IgD-negative memory B cell (primary cell): ENCODE measurements at regions not wholly inside any gene's neighbourhood (a gene's known extent, or its start where the extent isn't known, plus 50 kb on each side); places are given as distances from the start of the nearest gene placed in this dataset.

ENCODE experiments used
- H3K27ac Mint-ChIP-seq, 3 donors: one replicate each; pipeline ENCODE4 v1.8.0; 2020 to 2022; ENCODE audit warnings: mild to moderate bottlenecking in 3 of 3, mixed read lengths in 3 of 3, moderate library complexity in 1 of 3
- H3K27me3 Mint-ChIP-seq: one replicate; pipeline ENCODE4 v1.8.0; 2021; ENCODE audit warnings: mixed read lengths
- H3K36me3 Mint-ChIP-seq: one replicate; pipeline ENCODE4 v1.8.0; 2020; ENCODE audit warnings: mild to moderate bottlenecking, mixed read lengths
- H3K4me1 Mint-ChIP-seq, 3 donors: one replicate each; pipeline ENCODE4 v1.8.0; 2020 to 2022; ENCODE audit warnings: mixed read lengths in 3 of 3, mild to moderate bottlenecking in 1 of 3
- H3K4me3 Mint-ChIP-seq, 4 donors: one replicate each; pipeline ENCODE4 v1.8.0; 2020 to 2022; ENCODE audit warnings: mild to moderate bottlenecking in 4 of 4, mixed read lengths in 4 of 4, moderate library complexity in 3 of 4
- H3K9me3 Mint-ChIP-seq, 3 donors: one replicate each; pipeline ENCODE4 v1.8.0; 2020 to 2021; ENCODE audit warnings: mixed read lengths in 3 of 3, mild to moderate bottlenecking in 1 of 3

- no peak overlapping the region for H3K4me3 Mint-ChIP-seq
- H3K9me3 Mint-ChIP-seq, result no peaks in the 10 kb centered on the region
- no peak overlapping the region for H3K27ac Mint-ChIP-seq
- H3K4me1 Mint-ChIP-seq, result no peaks in the 10 kb centered on the region
- no peaks in the 10 kb centered on the region for H3K36me3 Mint-ChIP-seq
- H3K27me3 Mint-ChIP-seq, result peaks cover 2% of the 10 kb centered on the region
Measured at GRCh38 chr2:129320288-129320687, 659.2 kb upstream of the RAB6C start.

GRCh38 chr2:129324349-129324748 is 655.1 kb upstream of the RAB6C start:
- no peaks in the 10 kb centered on the region for H3K4me1 Mint-ChIP-seq
- peaks cover 0 to 5% (median under 1%) of the 10 kb centered on the region in 3 donors for H3K9me3 Mint-ChIP-seq
- H3K27me3 Mint-ChIP-seq, result peaks cover 1% of the 10 kb centered on the region
- no peak overlapping the region for H3K27ac Mint-ChIP-seq
- no peaks in the 10 kb centered on the region for H3K36me3 Mint-ChIP-seq
- H3K4me3 Mint-ChIP-seq, result no peak overlapping the region

- peaks cover 1% of the 10 kb centered on the region for H3K27me3 Mint-ChIP-seq
- no peak overlapping the region for H3K27ac Mint-ChIP-seq
- H3K9me3 Mint-ChIP-seq, result peaks cover 0 to 6% (median 1%) of the 10 kb centered on the region in 3 donors
- H3K36me3 Mint-ChIP-seq, result no peaks in the 10 kb centered on the region
- no peaks in the 10 kb centered on the region for H3K4me1 Mint-ChIP-seq
- no peak overlapping the region for H3K4me3 Mint-ChIP-seq
Measured at GRCh38 chr2:129325151-129325550, 654.3 kb upstream of the RAB6C start.

GRCh38 chr2:129329574-129329973 is 649.9 kb upstream of the RAB6C start:
- Mint-ChIP-seq H3K27me3 (peaks cover 1% of the 10 kb centered on the region), H3K4me1 (no peaks in the 10 kb centered on the region), H3K9me3 (peaks cover 0 to 6% (median 1%) of the 10 kb centered on the region in 3 donors), H3K36me3 (no peaks in the 10 kb centered on the region), H3K4me3 (no peak overlapping the region), H3K27ac (no peak overlapping the region)

DNA sequence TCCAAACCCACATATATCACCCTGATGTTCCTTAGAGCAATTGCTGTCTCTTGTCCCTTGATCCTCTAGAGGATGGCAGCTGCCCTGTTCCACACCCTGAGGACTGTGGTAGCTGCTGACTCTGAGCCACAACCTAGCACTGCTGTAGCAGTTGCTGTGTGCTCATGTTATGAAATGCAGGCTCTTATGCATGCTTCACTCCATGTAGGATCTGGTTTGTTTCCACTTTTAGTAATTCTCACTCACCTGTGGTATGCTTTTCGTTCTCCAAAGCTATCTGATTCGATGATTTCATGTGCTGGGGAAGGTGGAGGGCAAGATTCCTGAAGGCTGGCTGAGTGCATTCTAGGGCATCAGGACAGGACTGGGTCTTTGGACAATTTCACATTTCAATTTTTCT is 649.0 kb upstream of the RAB6C start:
- Mint-ChIP-seq H3K9me3 (peaks cover 0 to 6% (median 1%) of the 10 kb centered on the region in 3 donors), H3K27me3 (peaks cover 1% of the 10 kb centered on the region), H3K36me3 (no peaks in the 10 kb centered on the region), H3K4me1 (no peaks in the 10 kb centered on the region), H3K4me3 (no peak overlapping the region), H3K27ac (no peak overlapping the region)

DNA sequence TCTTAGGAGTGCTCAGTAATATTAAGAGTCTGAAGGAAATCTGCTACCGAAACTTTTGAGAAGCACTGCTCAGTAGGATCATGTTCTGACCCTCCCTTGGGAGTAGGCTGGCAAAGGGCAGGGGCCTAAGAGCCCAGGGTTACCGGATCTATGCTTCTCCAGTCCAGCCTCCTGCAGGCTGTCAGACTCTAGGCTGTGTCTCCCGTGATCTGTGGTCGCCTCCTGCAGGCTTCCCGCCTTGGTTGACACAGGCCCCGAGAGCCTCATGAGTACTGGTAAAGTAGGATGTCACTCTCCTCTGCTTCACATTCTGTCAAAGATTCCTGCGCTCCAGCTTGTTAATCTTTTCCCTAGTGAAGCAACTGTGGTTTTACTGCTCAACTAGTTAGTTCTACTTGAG is 647.8 kb upstream of the RAB6C start:
- no peak overlapping the region for H3K27ac Mint-ChIP-seq
- peaks cover 1 to 10% (median 3%) of the 10 kb centered on the region in 3 donors for H3K9me3 Mint-ChIP-seq
- H3K36me3 Mint-ChIP-seq, result no peaks in the 10 kb centered on the region
- H3K4me1 Mint-ChIP-seq, result no peaks in the 10 kb centered on the region
- H3K4me3 Mint-ChIP-seq, result no peak overlapping the region
- peaks cover under 1% of the 10 kb centered on the region for H3K27me3 Mint-ChIP-seq

GRCh38 chr2:129334128-129334527 is 645.3 kb upstream of the RAB6C start:
- H3K4me1 Mint-ChIP-seq, result no peaks in the 10 kb centered on the region

GRCh38 chr2:129334696-129335410 is 644.6 kb upstream of the RAB6C start:
- peaks cover 4 to 5% (median 4%) of the 10 kb centered on the region in 3 donors for H3K9me3 Mint-ChIP-seq

More at GRCh38 chr2:129334128-129334527, 645.3 kb upstream of the RAB6C start:
- Mint-ChIP-seq H3K27me3 (no peaks in the 10 kb centered on the region), H3K36me3 (no peaks in the 10 kb centered on the region), H3K27ac (no peak overlapping the region), H3K9me3 (peaks cover 4 to 8% (median 6%) of the 10 kb centered on the region in 3 donors), H3K4me3 (no peak overlapping the region)

DNA sequence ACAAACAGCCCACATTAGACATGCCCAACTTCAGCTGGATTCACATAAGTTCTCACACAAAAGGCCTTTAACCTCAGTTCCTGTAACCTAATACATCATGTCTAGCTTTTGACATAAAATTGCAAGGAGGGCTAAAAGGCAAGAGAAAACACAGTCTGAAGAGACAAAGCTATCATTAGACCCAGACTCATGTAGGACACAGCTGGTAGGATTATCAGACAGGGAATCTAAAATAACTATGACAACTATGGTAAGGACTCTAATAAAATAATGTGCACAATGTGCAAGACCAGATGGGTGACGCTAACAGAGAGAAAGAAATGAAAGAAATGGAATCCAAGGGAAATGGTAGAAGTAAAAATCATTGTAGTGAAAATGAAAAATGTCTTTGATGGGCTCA is 643.2 kb upstream of the RAB6C start:
- no peaks in the 10 kb centered on the region for H3K4me1 Mint-ChIP-seq

More at GRCh38 chr2:129334696-129335410, 644.6 kb upstream of the RAB6C start:
- no peaks in the 10 kb centered on the region for H3K27me3 Mint-ChIP-seq
- no peak overlapping the region for H3K4me3 Mint-ChIP-seq
- H3K36me3 Mint-ChIP-seq, result no peaks in the 10 kb centered on the region
- H3K27ac Mint-ChIP-seq, result no peak overlapping the region
- H3K4me1 Mint-ChIP-seq, result no peaks in the 10 kb centered on the region

DNA sequence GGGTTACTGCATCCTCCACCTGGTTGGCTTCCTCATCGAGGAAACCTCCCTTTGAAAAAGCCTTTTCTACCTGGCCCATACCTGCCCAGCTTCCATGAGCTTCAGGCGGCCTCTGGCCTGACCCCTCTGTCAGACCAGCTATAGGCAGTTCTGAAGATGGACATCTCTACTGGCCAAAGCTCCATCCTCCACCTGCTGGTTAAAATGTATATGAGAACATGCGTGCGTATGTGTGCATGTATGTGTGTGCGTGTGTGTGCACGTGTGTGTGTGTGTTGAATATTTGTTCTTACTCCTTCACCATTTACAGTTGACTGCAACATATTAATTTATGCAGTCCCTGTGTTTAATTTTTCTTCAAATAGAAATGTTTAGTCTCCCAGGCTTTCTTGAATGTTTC is 642.4 kb upstream of the RAB6C start:
- H3K36me3 Mint-ChIP-seq, result peaks cover 1% of the 10 kb centered on the region
- H3K9me3 Mint-ChIP-seq, result peaks cover 7 to 12% (median 11%) of the 10 kb centered on the region in 3 donors
- H3K4me3 Mint-ChIP-seq, result no peak overlapping the region
- H3K4me1 Mint-ChIP-seq, result no peaks in the 10 kb centered on the region
- no peaks in the 10 kb centered on the region for H3K27me3 Mint-ChIP-seq
- no peak overlapping the region for H3K27ac Mint-ChIP-seq

More for the DNA sequence above, 643.2 kb upstream of the RAB6C start:
- H3K27me3 Mint-ChIP-seq, result no peaks in the 10 kb centered on the region
- peaks cover 1% of the 10 kb centered on the region for H3K36me3 Mint-ChIP-seq
- H3K4me3 Mint-ChIP-seq, result no peak overlapping the region
- peaks cover 4 to 12% (median 7%) of the 10 kb centered on the region in 3 donors for H3K9me3 Mint-ChIP-seq
- H3K27ac Mint-ChIP-seq, result peak overlapping the region in 1 of 3 donors; percentile 14

GRCh38 chr2:129345540-129345939 is 633.9 kb upstream of the RAB6C start:
- Mint-ChIP-seq H3K36me3 (peaks cover 1% of the 10 kb centered on the region), H3K9me3 (peaks cover 5 to 7% (median 5%) of the 10 kb centered on the region in 3 donors), H3K27me3 (peaks cover 2% of the 10 kb centered on the region), H3K4me1 (peaks cover 9 to 11% (median 10%) of the 10 kb centered on the region in 3 donors), H3K27ac (no peak overlapping the region), H3K4me3 (no peak overlapping the region)

GRCh38 chr2:129347486-129348217 is 631.8 kb upstream of the RAB6C start:
- Mint-ChIP-seq H3K4me3 (peak overlapping the region; percentile 1 to 88 (median 68)), H3K27ac (peak overlapping the region in 2 of 3 donors; percentile 73 to 85), H3K4me1 (peaks cover 9 to 11% (median 10%) of the 10 kb centered on the region in 3 donors), H3K36me3 (no peaks in the 10 kb centered on the region), H3K27me3 (peaks cover 2% of the 10 kb centered on the region), H3K9me3 (peaks cover 0 to 2% (median 0%) of the 10 kb centered on the region in 3 donors)

GRCh38 chr2:129354631-129355030 is 624.8 kb upstream of the RAB6C start:
- H3K9me3 Mint-ChIP-seq, result no peaks in the 10 kb centered on the region
- H3K36me3 Mint-ChIP-seq, result no peaks in the 10 kb centered on the region
- H3K4me1 Mint-ChIP-seq, result no peaks in the 10 kb centered on the region
- H3K4me3 Mint-ChIP-seq, result no peak overlapping the region
- peaks cover 4% of the 10 kb centered on the region for H3K27me3 Mint-ChIP-seq
- H3K27ac Mint-ChIP-seq, result no peak overlapping the region

DNA sequence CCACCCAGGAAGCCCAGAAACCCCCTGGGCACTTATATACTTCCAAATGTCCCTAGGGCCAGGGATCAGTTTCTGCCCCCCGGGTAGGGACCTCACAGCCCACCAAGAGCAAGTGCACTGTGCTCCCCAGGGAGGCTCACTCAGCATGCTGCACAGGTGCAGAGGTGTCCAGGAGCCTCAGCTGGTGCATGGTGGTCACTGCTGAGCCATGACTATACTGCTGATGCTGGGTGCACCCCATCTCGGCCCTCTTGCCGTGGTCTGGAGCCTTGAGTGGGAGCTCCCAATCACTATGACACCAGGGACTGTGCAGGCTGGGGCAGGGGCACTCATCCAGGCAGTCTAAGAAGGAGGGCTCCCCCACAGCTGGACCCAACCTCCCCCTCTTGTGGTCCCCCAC is 617.8 kb upstream of the RAB6C start:
- Mint-ChIP-seq H3K4me3 (no peak overlapping the region), H3K36me3 (no peaks in the 10 kb centered on the region), H3K9me3 (no peaks in the 10 kb centered on the region), H3K4me1 (no peaks in the 10 kb centered on the region), H3K27me3 (peaks cover 2% of the 10 kb centered on the region), H3K27ac (no peak overlapping the region)

GRCh38 chr2:129366263-129366662 is 613.2 kb upstream of the RAB6C start:
- Mint-ChIP-seq H3K4me3 (no peak overlapping the region), H3K27ac (no peak overlapping the region), H3K27me3 (peaks cover 2% of the 10 kb centered on the region), H3K9me3 (no peaks in the 10 kb centered on the region), H3K36me3 (no peaks in the 10 kb centered on the region), H3K4me1 (no peaks in the 10 kb centered on the region)
